ENCODE measurements at regions not wholly inside any gene's neighbourhood (a gene's known extent, or its start where the extent isn't known, plus 50 kb on each side); places are given as distances from the start of the nearest gene placed in this dataset.

GRCh38 chr11:69560141-69560790 is 78.8 kb downstream of the LINC01488 start:
- WGBS = 89% methylated on average over 4 of the region's 4 CpGs
- Histone ChIP-seq H3K4me3 (no peak overlapping the region), H3K27me3 (no peaks in the 10 kb centered on the region), H3K27ac (no peak overlapping the region), H3K9me3 (no peaks in the 10 kb centered on the region), H3K4me1 (no peaks in the 10 kb centered on the region), H3K36me3 (no peaks in the 10 kb centered on the region)
- TF ChIP-seq CTCF (IDR thresholded peaks at IDR 0.05) = no peak
- no peak for TF ChIP-seq POLR2A (IDR thresholded peaks at IDR 0.05)
- no peak for TF ChIP-seq EP300 (IDR thresholded peaks at IDR 0.05)
- TF ChIP-seq POLR2AphosphoS5 (IDR thresholded peaks at IDR 0.05) = no peak
- peak in 1 of 2 donors; percentile 29 for DNase-seq (ENCODE audit: low spot score in 2 of 2)

GRCh38 chr11:69562302-69562701 is 78.7 kb upstream of the CCND1 start:
- no peaks in the 10 kb centered on the region for H3K36me3 ChIP-seq
- no peaks in the 10 kb centered on the region for H3K27me3 ChIP-seq
- no peaks in the 10 kb centered on the region for H3K4me1 ChIP-seq
- no peaks in the 10 kb centered on the region for H3K9me3 ChIP-seq
- 92% methylated on average over 4 of the region's 4 CpGs for WGBS
- no peak for DNase-seq (ENCODE audit: low spot score in 2 of 2)
- no peak overlapping the region for H3K4me3 ChIP-seq
- no peak overlapping the region for H3K27ac ChIP-seq
- TF ChIP-seq EP300 (IDR thresholded peaks at IDR 0.05) (no peak), POLR2AphosphoS5 (IDR thresholded peaks at IDR 0.05) (no peak), POLR2A (IDR thresholded peaks at IDR 0.05) (no peak), CTCF (IDR thresholded peaks at IDR 0.05) (no peak)

GRCh38 chr11:69562816-69563215 is 78.1 kb upstream of the CCND1 start:
- TF ChIP-seq EP300 (IDR thresholded peaks at IDR 0.05) (no peak), POLR2AphosphoS5 (IDR thresholded peaks at IDR 0.05) (no peak), CTCF (IDR thresholded peaks at IDR 0.05) (no peak), POLR2A (IDR thresholded peaks at IDR 0.05) (no peak)
- Histone ChIP-seq H3K36me3 (no peaks in the 10 kb centered on the region), H3K27ac (no peak overlapping the region), H3K4me3 (no peak overlapping the region), H3K27me3 (no peaks in the 10 kb centered on the region), H3K4me1 (no peaks in the 10 kb centered on the region), H3K9me3 (no peaks in the 10 kb centered on the region)
- 40% methylated on average over 2 of the region's 4 CpGs for WGBS
- peak; percentile 14 to 41 for DNase-seq (ENCODE audit: low spot score in 2 of 2)

- H3K4me1 ChIP-seq = no peaks in the 10 kb centered on the region
- TF ChIP-seq POLR2AphosphoS5 (IDR thresholded peaks at IDR 0.05) (no peak), POLR2A (IDR thresholded peaks at IDR 0.05) (no peak)
- 95% methylated on average over 4 of the region's 4 CpGs for WGBS
- no peak overlapping the region for H3K27ac ChIP-seq
- H3K9me3 ChIP-seq = no peaks in the 10 kb centered on the region
- DNase-seq (ENCODE audit: low spot score in 2 of 2) = peak; percentile 7 to 57
- H3K36me3 ChIP-seq = no peaks in the 10 kb centered on the region
- no peaks in the 10 kb centered on the region for H3K27me3 ChIP-seq
- no peak overlapping the region for H3K4me3 ChIP-seq
These were observed 77.7 kb upstream of the CCND1 start for GRCh38 chr11:69563306-69563705.

- WGBS = 86% methylated on average over 10 of the region's 10 CpGs
- Histone ChIP-seq H3K4me1 (no peaks in the 10 kb centered on the region), H3K27ac (no peak overlapping the region), H3K27me3 (no peaks in the 10 kb centered on the region), H3K9me3 (no peaks in the 10 kb centered on the region), H3K36me3 (no peaks in the 10 kb centered on the region), H3K4me3 (no peak overlapping the region)
- no peak for TF ChIP-seq POLR2A (IDR thresholded peaks at IDR 0.05)
- no peak for TF ChIP-seq EP300 (IDR thresholded peaks at IDR 0.05)
- no peak for TF ChIP-seq CTCF (IDR thresholded peaks at IDR 0.05)
- no peak for TF ChIP-seq POLR2AphosphoS5 (IDR thresholded peaks at IDR 0.05)
- peak; percentile 19 to 37 for DNase-seq (ENCODE audit: low spot score in 2 of 2)
These were observed 76.8 kb upstream of the CCND1 start for GRCh38 chr11:69563946-69564775.

Data from suprapubic skin (tissue), 4 donors.